ENCODE measurements at regions not wholly inside any gene's neighbourhood (a gene's known extent, or its start where the extent isn't known, plus 50 kb on each side); places are given as distances from the start of the nearest gene placed in this dataset.
"Not testable (repeated sequence)": the region's sequence is repeated elsewhere in the genome, so short reads cannot be mapped to it uniquely, and the experiment has no call there.

GRCh38 chr1:30164693-30165092 is 558.7 kb downstream of the MATN1 start:
- DNase-seq = no peak

GRCh38 chr1:30162565-30162964 is 560.8 kb downstream of the MATN1 start:
- no peak for DNase-seq

- no peak for DNase-seq
Observed at GRCh38 chr1:30161953-30162352, 561.4 kb downstream of the MATN1 start.

GRCh38 chr1:30160999-30161689 is 562.2 kb downstream of the MATN1 start:
- DNase-seq = no peak

GRCh38 chr1:30159015-30159414 is 564.4 kb downstream of the MATN1 start:
- DNase-seq = no peak

- not testable (repeated sequence) for DNase-seq
Observed at GRCh38 chr1:30155698-30156097, 567.7 kb downstream of the MATN1 start.

- not testable (repeated sequence) for DNase-seq
Observed at GRCh38 chr1:30155253-30155652, 568.1 kb downstream of the MATN1 start.

GRCh38 chr1:30153743-30154449 is 569.5 kb downstream of the MATN1 start:
- no peak for DNase-seq

- no peak for DNase-seq
Observed at GRCh38 chr1:30151826-30152225, 571.6 kb downstream of the MATN1 start.

- DNase-seq = no peak
Observed at GRCh38 chr1:30151119-30151518, 572.3 kb downstream of the MATN1 start.

GRCh38 chr1:30149226-30149625 is 574.2 kb downstream of the MATN1 start:
- DNase-seq = no peak

GRCh38 chr1:30148676-30149075 is 574.7 kb downstream of the MATN1 start:
- DNase-seq = no peak

GRCh38 chr1:30147188-30147587 is 576.2 kb downstream of the MATN1 start:
- DNase-seq = no peak

- no peak for DNase-seq
Observed at GRCh38 chr1:30146448-30146847, 576.9 kb downstream of the MATN1 start.

GRCh38 chr1:30145723-30146303 is 577.6 kb downstream of the MATN1 start:
- DNase-seq = no peak

GRCh38 chr1:30144831-30145230 is 578.6 kb downstream of the MATN1 start:
- no peak for DNase-seq

- DNase-seq = no peak
Observed at GRCh38 chr1:30143517-30143916, 579.9 kb downstream of the MATN1 start.

- no peak for DNase-seq
Observed at GRCh38 chr1:30140566-30140965, 582.8 kb downstream of the MATN1 start.

GRCh38 chr1:30138891-30139290 is 584.5 kb downstream of the MATN1 start:
- no peak for DNase-seq

- DNase-seq = no peak
Observed at GRCh38 chr1:30137001-30137400, 586.4 kb downstream of the MATN1 start.

- no peak for DNase-seq
Observed at GRCh38 chr1:30135698-30136097, 587.7 kb downstream of the MATN1 start.

GRCh38 chr1:30134466-30135217 is 588.7 kb downstream of the MATN1 start:
- no peak for DNase-seq

- no peak for DNase-seq
Observed at GRCh38 chr1:30133414-30134055, 589.9 kb downstream of the MATN1 start.

Measured in NCI-H1105 treated with DMSO at 0.1 percent for 48 hours (cell line).